HG02642 (cell line): ENCODE measurements at regions not wholly inside any gene's neighbourhood (a gene's known extent, or its start where the extent isn't known, plus 50 kb on each side); places are given as distances from the start of the nearest gene placed in this dataset.
A peak's percentile ranks its signal among the peaks of the same experiment; 100 is the strongest.

ENCODE experiments used
- ATAC-seq: cut with Tn5 transposase; IDR thresholded peaks from one replicate; pipeline ENCODE4 v1.9.1; 2021; ENCODE audit warnings: mild to moderate bottlenecking; ENCODE audit not compliant: unreplicated experiment, poor library complexity

GRCh38 chr5:97538912-97539311, 355.9 kb upstream of the RIOK2 start:
- no peak for ATAC-seq

- no peak for ATAC-seq
Measured at GRCh38 chr5:97541864-97542263, 358.8 kb upstream of the RIOK2 start.

- no peak for ATAC-seq
Measured at GRCh38 chr5:97542469-97542868, 359.4 kb upstream of the RIOK2 start.

- ATAC-seq, result no peak
Measured at GRCh38 chr5:97543166-97543565, 360.1 kb upstream of the RIOK2 start.

- ATAC-seq, result no peak
Measured at GRCh38 chr5:97544240-97544639, 361.2 kb upstream of the RIOK2 start.

- no peak for ATAC-seq
Measured at GRCh38 chr5:97544678-97545077, 361.6 kb upstream of the RIOK2 start.

GRCh38 chr5:97545446-97545845, 362.4 kb upstream of the RIOK2 start:
- no peak for ATAC-seq

- ATAC-seq, result no peak
Measured at GRCh38 chr5:97545886-97546535, 363.0 kb upstream of the RIOK2 start.

- no peak for ATAC-seq
Measured at GRCh38 chr5:97547430-97547829, 364.4 kb upstream of the RIOK2 start.

GRCh38 chr5:97547999-97548738, 365.1 kb upstream of the RIOK2 start:
- peak; percentile 70 for ATAC-seq

GRCh38 chr5:97548739-97549080, 365.7 kb upstream of the RIOK2 start:
- no peak for ATAC-seq

- no peak for ATAC-seq
Measured at GRCh38 chr5:97549496-97549895, 366.4 kb upstream of the RIOK2 start.

GRCh38 chr5:97550164-97550563, 367.1 kb upstream of the RIOK2 start:
- ATAC-seq, result no peak

GRCh38 chr5:97550818-97551217, 367.8 kb upstream of the RIOK2 start:
- ATAC-seq, result no peak

GRCh38 chr5:97553604-97554452, 370.8 kb upstream of the RIOK2 start:
- ATAC-seq, result no peak

- no peak for ATAC-seq
Measured at GRCh38 chr5:97554977-97555643, 372.1 kb upstream of the RIOK2 start.

GRCh38 chr5:97555644-97555981, 372.6 kb upstream of the RIOK2 start:
- no peak for ATAC-seq

- no peak for ATAC-seq
Measured at GRCh38 chr5:97559827-97560598, 377.0 kb upstream of the RIOK2 start.

- no peak for ATAC-seq
Measured at GRCh38 chr5:97560599-97560993, 377.5 kb upstream of the RIOK2 start.

- ATAC-seq, result no peak
Measured at GRCh38 chr5:97563050-97563657, 380.1 kb upstream of the RIOK2 start.
